Upper lobe of right lung (tissue), 1 donor: ENCODE measurements at regions not wholly inside any gene's neighbourhood (a gene's known extent, or its start where the extent isn't known, plus 50 kb on each side); places are given as distances from the start of the nearest gene placed in this dataset.

Experiments
- ATAC-seq: fragments of 200-7000 bp; cut with Tn5 transposase; one replicate; pipeline ENCODE4 v1.9.1; 2020; ENCODE audit warnings: mild to moderate bottlenecking, moderate library complexity
- DNase-seq: peaks from one replicate; pipeline ENCODE4 v3.0.0-alpha.2; 2020
- H3K27ac ChIP-seq: fragments of 200-600 bp; one replicate; pipeline ENCODE4 v1.8.0; 2022
- H3K27me3 ChIP-seq: fragments of 200-600 bp; one replicate; pipeline ENCODE4 v1.8.0; 2022; ENCODE audit warnings: mild to moderate bottlenecking
- H3K36me3 ChIP-seq: fragments of 200-600 bp; one replicate; pipeline ENCODE4 v1.8.0; 2022
- H3K4me1 ChIP-seq: fragments of 200-600 bp; one replicate; pipeline ENCODE4 v1.8.0; 2022
- H3K4me3 ChIP-seq: fragments of 200-600 bp; one replicate; pipeline ENCODE4 v1.8.0; 2022; ENCODE audit warnings: mild to moderate bottlenecking
- H3K9me3 ChIP-seq: fragments of 200-600 bp; one replicate; pipeline ENCODE4 v1.8.0; 2022
- CTCF ChIP-seq: fragments of 200-600 bp; IDR thresholded peaks from one replicate; pipeline ENCODE4 v1.8.0; 2022; ENCODE audit warnings: antibody characterized with exemption
- intact Hi-C: fragments of 100-400 bp; cut with DNase I; formaldehyde crosslinking; loops from one replicate; pipeline ENCODE4 v1.11.0; 2022
- donor health status: DM: no; HTN: yes; CAD: no; lungs with severe emphysema.

GRCh38 chr2:160996584-160996983, 163.6 kb upstream of the TANK start:
- ATAC-seq (no peak), DNase-seq (no peak)
- Histone ChIP-seq H3K4me1 (peaks cover 3% of the 10 kb centered on the region), H3K4me3 (no peak overlapping the region), H3K36me3 (no peaks in the 10 kb centered on the region), H3K27me3 (no peaks in the 10 kb centered on the region), H3K9me3 (no peaks in the 10 kb centered on the region), H3K27ac (no peak overlapping the region)
- no peak for TF ChIP-seq CTCF
- intact Hi-C loops: no loop called here

GRCh38 chr2:161004379-161004778, 155.8 kb upstream of the TANK start:
- TF ChIP-seq CTCF: peak; percentile 44
- intact Hi-C loops: no loop called here
- ATAC-seq (no peak), DNase-seq (no peak)
- no peaks in the 10 kb centered on the region for H3K27me3 ChIP-seq
- H3K27ac ChIP-seq: no peak overlapping the region
- H3K4me3 ChIP-seq: no peak overlapping the region
- H3K36me3 ChIP-seq: no peaks in the 10 kb centered on the region
- no peaks in the 10 kb centered on the region for H3K4me1 ChIP-seq
- no peaks in the 10 kb centered on the region for H3K9me3 ChIP-seq

- DNase-seq (no peak), ATAC-seq (no peak)
- H3K9me3 ChIP-seq: no peaks in the 10 kb centered on the region
- H3K4me3 ChIP-seq: no peak overlapping the region
- no peak overlapping the region for H3K27ac ChIP-seq
- no peaks in the 10 kb centered on the region for H3K36me3 ChIP-seq
- intact Hi-C loops: no loop called here
- H3K4me1 ChIP-seq: no peaks in the 10 kb centered on the region
- no peak for TF ChIP-seq CTCF
- H3K27me3 ChIP-seq: no peaks in the 10 kb centered on the region
These were observed 155.1 kb upstream of the TANK start for GRCh38 chr2:161005170-161005569.

- Histone ChIP-seq H3K36me3 (no peaks in the 10 kb centered on the region), H3K27ac (no peak overlapping the region), H3K4me3 (no peak overlapping the region), H3K9me3 (no peaks in the 10 kb centered on the region), H3K27me3 (no peaks in the 10 kb centered on the region), H3K4me1 (no peaks in the 10 kb centered on the region)
- intact Hi-C loops: no loop called here
- ATAC-seq (no peak), DNase-seq (no peak)
- TF ChIP-seq CTCF: no peak
These were observed 151.9 kb upstream of the TANK start for GRCh38 chr2:161008311-161008710.

- no peak for ATAC-seq
- no peaks in the 10 kb centered on the region for H3K27me3 ChIP-seq
- no peak for TF ChIP-seq CTCF
- no peaks in the 10 kb centered on the region for H3K36me3 ChIP-seq
- no peaks in the 10 kb centered on the region for H3K9me3 ChIP-seq
- H3K4me3 ChIP-seq: no peak overlapping the region
- intact Hi-C loops: no loop called here
- no peak overlapping the region for H3K27ac ChIP-seq
- DNase-seq: no peak
- no peaks in the 10 kb centered on the region for H3K4me1 ChIP-seq
These were observed 149.7 kb upstream of the TANK start for GRCh38 chr2:161010503-161011015.
